ENCODE measurements at regions not wholly inside any gene's neighbourhood (a gene's known extent, or its start where the extent isn't known, plus 50 kb on each side); places are given as distances from the start of the nearest gene placed in this dataset.
A peak's percentile ranks its signal among the peaks of the same experiment; 100 is the strongest.
"Not testable (repeated sequence)": the region's sequence is repeated elsewhere in the genome, so short reads cannot be mapped to it uniquely, and the experiment has no call there.

- no peak for DNase-seq
Observed at GRCh38 chr10:44569193-44570091, 184.5 kb upstream of the CXCL12 start.

GRCh38 chr10:44571701-44572100 lies 186.8 kb upstream of the CXCL12 start:
- no peak for DNase-seq

GRCh38 chr10:44572146-44572545 lies 187.2 kb upstream of the CXCL12 start:
- DNase-seq = no peak

- no peak for DNase-seq
Observed at GRCh38 chr10:44573821-44574220, 188.9 kb upstream of the CXCL12 start.

- DNase-seq = no peak
Observed at GRCh38 chr10:44574596-44575480, 189.9 kb upstream of the CXCL12 start.

- no peak for DNase-seq
Observed at GRCh38 chr10:44575601-44576380, 190.9 kb upstream of the CXCL12 start.

GRCh38 chr10:44576702-44577191 lies 191.8 kb upstream of the CXCL12 start:
- peak; percentile 64 for DNase-seq

GRCh38 chr10:44577533-44577932 lies 192.6 kb upstream of the CXCL12 start:
- DNase-seq = no peak

GRCh38 chr10:44578271-44578670 lies 193.4 kb upstream of the CXCL12 start:
- no peak for DNase-seq

GRCh38 chr10:44578963-44579362 lies 194.1 kb upstream of the CXCL12 start:
- DNase-seq = not testable (repeated sequence)

GRCh38 chr10:44581996-44582395 lies 197.1 kb upstream of the CXCL12 start:
- no peak for DNase-seq

- no peak for DNase-seq
Observed at GRCh38 chr10:44587488-44588318, 202.8 kb upstream of the CXCL12 start.

GRCh38 chr10:44589181-44589943 lies 204.5 kb upstream of the CXCL12 start:
- DNase-seq = no peak

DNA sequence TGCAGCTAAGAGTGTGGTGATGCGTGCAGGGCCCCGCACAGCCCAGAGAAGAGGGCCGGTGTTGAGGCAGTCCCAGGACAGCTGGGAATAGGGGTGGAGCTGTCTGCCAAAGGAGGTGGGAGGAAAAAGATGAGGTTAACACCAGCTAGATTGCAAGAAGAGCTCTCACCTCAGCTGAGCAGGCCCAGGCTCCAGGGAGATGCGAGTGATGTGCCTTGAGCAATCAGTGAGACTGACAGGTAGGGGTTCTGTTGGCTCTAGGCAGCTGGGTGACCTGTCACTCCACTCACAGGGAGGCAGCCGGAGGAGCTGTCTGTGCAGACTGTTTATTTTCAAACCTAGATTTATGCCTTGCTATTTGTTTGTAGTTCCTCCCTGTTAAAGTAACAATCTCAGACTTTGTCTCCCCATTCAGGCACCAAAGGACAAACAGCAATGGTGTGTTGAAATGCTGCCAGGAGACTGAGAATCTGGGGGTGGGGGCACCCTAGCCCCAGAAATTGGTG lies 205.1 kb upstream of the CXCL12 start:
- no peak for DNase-seq

- DNase-seq = no peak
Observed at GRCh38 chr10:44591911-44592310, 207.0 kb upstream of the CXCL12 start.

- DNase-seq = no peak
Observed at GRCh38 chr10:44593952-44594351, 209.1 kb upstream of the CXCL12 start.

DNA sequence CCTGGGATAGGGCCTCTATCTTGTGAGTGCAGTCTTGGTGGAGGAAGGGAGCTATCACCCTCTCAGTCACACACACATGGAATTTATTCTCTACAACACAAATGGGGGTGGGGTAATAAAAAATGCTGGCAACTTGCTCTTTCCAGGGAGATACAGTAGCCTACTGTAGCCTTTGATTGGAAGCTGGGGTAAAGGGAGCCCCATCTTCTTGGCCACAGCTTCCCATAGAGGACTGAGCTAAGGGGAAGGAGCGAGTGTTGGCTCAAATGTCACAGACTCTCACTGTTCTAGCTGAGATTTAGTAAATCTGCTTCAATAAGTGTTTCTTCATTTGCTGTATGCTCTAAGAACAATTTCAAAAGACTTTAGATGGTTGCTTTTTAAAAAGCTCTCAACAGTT lies 222.2 kb upstream of the CXCL12 start:
- DNase-seq = no peak

DNA sequence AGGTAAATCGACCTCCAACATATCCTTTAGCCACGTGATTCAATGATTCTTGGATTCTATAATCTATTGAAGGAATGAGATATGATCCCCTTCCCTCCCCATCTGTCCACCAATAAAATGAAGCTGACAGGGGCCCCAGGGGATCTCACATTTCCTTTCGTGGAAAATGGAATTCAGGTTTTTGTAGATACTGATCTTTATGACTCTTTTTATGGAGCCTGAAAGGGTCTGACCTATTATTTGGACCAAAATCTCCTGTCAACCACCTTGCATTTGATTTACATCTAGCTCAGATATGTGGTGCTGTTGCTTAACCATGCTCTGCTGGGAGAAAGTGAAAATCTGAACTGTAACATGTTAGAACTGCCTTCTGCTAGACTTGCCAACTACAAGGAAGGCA lies 234.0 kb upstream of the CXCL12 start:
- no peak for DNase-seq

GRCh38 chr10:44619521-44619920 lies 234.6 kb upstream of the CXCL12 start:
- no peak for DNase-seq

GRCh38 chr10:44619975-44620374 lies 235.1 kb upstream of the CXCL12 start:
- DNase-seq = no peak
